ENCODE measurements at regions not wholly inside any gene's neighbourhood (a gene's known extent, or its start where the extent isn't known, plus 50 kb on each side); places are given as distances from the start of the nearest gene placed in this dataset.

- no peak for DNase-seq (ENCODE audit: extremely low read depth in 1 of 11, low read depth in 9 of 11, low spot score in 4 of 11)
Observed at GRCh38 chr21:41636636-41637630, 129.0 kb upstream of the TMPRSS2 start.

DNA sequence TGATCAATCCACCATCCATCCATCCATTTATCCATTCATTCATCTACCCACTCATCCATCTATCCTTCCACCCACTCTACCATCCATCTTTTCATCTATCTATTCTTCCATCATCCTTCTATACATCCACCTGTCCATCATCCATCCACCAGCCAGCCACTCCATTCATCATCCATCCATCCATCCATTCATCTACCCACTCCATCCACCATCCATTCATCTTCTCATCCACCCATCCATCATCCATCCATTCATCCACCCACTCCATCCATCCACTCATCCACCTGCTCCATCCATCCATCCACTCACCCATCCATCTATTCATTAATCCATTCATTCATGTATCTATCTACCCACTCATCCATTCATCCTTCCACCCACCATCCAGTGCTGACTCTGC, 127.9 kb upstream of the TMPRSS2 start:
- no peak for DNase-seq (ENCODE audit: extremely low read depth in 1 of 11, low read depth in 9 of 11, low spot score in 4 of 11)

DNA sequence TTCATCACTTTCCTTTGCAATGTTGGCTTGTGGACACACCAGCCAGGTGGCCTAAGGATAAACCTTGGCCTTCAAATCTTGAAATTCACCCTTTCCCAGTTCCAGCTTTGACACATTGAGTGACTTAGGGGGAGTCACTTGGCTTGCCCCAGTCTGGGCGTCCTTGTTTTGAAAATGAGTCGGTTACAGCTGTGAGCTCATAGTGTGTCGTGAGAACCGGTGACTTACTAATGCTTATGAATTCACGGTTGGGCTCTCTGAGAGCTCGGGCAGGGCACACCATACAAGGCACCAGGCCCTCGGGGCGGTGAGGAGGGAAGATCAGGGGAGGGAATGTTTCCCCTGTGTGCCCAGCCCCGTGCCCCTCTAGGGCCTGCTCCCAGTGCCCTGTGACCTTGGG, 126.9 kb upstream of the TMPRSS2 start:
- no peak for DNase-seq (ENCODE audit: extremely low read depth in 1 of 11, low read depth in 9 of 11, low spot score in 4 of 11)

DNA sequence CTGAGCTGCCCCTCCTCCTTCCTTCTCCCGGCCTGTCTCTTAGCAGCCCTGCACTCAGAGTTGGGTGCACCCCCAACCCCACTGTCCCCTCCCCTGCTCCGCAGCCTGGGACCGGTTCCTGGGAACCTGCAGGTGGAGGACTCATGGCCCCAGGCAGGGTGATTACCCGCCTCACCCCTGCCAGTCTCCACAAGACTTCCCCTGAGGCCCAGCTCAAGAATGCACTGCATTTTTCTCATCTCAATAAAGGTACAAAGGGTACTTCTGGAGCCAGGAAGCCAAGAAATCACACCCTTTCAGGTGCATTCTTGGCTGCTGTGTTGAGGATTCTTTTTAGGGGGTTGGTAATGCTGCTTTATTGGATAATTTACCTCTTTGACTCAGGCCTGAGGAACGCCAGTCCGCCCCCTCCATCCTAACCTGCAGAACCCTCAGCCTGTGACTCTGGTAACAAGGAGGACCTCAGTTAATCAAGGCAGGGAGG, 126.3 kb upstream of the TMPRSS2 start:
- DNase-seq (ENCODE audit: extremely low read depth in 1 of 11, low read depth in 9 of 11, low spot score in 4 of 11), result no peak

- no peak for DNase-seq (ENCODE audit: extremely low read depth in 1 of 11, low read depth in 9 of 11, low spot score in 4 of 11)
Observed at GRCh38 chr21:41633627-41634026, 125.7 kb upstream of the TMPRSS2 start.

DNA sequence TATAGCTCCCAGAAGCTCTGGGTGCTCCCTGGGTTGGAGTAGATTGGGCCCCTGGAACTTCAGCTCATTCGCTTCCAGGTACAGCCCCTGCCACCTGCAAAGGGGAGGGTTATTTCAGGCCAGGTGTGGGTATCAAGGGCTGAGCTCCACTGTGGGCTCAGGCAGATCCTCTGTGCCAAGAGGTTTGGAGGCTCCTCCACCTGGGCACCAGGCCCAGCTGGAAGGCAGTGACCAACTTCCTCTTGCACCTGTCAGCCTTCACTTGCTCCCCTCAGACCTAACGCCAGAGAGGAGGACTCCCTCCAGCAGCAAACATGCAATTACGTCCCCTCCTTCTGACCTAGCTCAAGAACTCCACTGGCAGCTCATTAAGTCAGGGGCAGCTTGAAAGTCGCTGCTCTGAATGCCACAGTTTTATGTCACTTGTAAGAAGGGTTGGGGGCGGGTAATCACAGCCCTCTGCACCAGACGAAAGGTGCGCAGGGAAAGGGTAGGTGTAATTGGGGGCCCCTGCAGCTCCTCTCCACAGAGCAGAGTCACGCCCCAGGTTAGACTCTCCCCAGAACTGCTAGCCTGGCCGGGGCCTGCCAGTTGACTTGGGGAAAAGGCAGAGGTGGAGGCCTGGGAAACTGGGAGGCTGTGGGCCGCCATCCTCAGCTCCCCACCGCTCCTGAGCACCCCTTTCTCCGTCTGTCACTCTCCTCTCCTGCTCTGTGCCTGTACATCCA, 125.0 kb upstream of the TMPRSS2 start:
- DNase-seq (ENCODE audit: extremely low read depth in 1 of 11, low read depth in 9 of 11, low spot score in 4 of 11), result no peak

GRCh38 chr21:41631564-41632461, 123.9 kb upstream of the TMPRSS2 start:
- no peak for DNase-seq (ENCODE audit: extremely low read depth in 1 of 11, low read depth in 9 of 11, low spot score in 4 of 11)

DNA sequence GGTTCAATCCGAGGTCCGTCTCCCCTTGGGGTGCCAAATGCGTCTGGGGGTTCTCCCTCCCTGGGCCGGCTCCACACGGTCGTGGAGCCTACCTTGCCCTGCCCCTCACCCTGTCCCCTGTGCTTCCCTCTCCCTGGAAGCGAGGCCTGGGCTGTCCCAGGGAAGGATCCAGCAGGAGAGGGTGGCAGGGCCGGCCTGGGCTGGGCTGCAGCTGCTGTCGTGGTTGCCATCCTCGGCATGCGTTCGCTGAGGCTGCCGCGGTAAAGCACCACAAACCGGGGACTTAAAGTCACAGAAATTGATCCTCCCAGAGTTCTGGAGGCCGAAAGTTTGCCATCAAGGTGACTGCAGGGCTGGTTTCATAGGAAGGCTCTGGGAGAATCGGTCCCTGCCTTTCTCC, 123.0 kb upstream of the TMPRSS2 start:
- no peak for DNase-seq (ENCODE audit: extremely low read depth in 1 of 11, low read depth in 9 of 11, low spot score in 4 of 11)

GRCh38 chr21:41630249-41630648, 122.3 kb upstream of the TMPRSS2 start:
- no peak for DNase-seq (ENCODE audit: extremely low read depth in 1 of 11, low read depth in 9 of 11, low spot score in 4 of 11)

GRCh38 chr21:41628256-41628655, 120.3 kb upstream of the TMPRSS2 start:
- DNase-seq (ENCODE audit: extremely low read depth in 1 of 11, low read depth in 9 of 11, low spot score in 4 of 11), result no peak

DNA sequence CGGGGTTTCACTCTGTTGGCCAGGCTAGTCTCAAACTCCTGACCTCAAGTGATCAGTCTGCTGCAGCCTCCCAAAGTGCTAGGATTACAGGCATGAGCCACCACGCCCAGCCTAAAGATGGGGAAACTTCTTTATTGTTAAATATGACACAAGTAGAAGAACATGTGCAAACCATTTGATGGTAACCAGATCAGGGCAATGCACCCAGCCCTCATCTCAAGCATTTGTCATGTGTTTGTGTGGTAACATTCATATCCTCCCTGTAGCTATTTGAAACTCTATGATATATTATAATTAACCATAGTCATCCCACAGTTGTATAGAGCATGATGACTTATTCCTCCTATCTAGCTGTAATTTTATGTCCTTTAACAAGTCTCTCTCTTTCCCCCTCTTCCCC, 119.5 kb upstream of the TMPRSS2 start:
- DNase-seq (ENCODE audit: extremely low read depth in 1 of 11, low read depth in 9 of 11, low spot score in 4 of 11), result no peak

- DNase-seq (ENCODE audit: extremely low read depth in 1 of 11, low read depth in 9 of 11, low spot score in 4 of 11), result no peak
Observed at GRCh38 chr21:41626021-41626420, 118.1 kb upstream of the TMPRSS2 start.

DNA sequence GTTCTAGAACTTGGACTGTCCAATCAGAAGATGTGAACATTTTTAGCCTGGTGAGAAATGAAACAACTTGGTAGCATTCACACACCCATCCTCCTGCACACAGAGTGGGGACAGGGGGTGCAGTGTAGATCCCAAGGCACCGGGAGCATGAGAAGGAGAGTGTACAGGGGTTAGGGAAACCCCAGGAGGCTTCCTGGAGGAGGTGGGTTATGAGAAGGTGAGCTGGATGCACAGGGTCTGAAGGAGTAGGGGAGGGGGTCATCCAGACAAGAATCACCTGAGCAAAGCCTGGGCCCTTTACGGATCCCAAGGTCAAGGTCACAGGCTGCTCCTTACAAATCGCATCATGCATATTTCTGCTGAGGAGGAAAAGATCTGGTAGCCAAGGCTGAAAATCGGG, 117.5 kb upstream of the TMPRSS2 start:
- no peak for DNase-seq (ENCODE audit: extremely low read depth in 1 of 11, low read depth in 9 of 11, low spot score in 4 of 11)

DNA sequence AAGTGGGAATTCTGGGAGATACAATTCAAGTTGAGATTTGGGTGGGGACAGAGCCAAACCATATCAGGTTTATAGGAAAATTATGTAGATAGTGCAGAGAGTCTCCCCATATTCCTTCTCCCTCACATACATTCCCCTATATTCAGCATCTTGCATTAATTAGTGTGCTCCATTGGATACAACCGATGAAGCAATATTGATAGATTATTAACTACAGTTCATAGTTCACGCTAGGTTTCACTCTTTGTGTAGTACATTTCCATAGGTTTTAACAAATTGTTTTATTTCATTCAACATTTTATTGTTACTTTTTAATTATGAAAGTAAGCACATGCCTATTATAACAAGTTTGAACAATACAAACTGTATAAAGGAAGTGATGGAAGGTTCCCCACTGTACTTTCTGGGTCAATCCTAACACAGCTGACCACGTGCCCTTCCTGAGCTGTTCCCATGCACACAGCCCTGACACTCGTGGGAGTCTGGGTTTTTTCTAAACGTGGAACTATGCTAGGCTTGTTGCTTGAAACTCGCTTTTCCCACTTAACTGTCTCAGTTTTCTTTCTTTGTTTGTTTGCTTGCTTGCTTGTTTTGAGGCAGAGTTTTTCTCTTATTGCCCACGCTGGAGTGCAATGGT, 116.8 kb upstream of the TMPRSS2 start:
- no peak for DNase-seq (ENCODE audit: extremely low read depth in 1 of 11, low read depth in 9 of 11, low spot score in 4 of 11)

GRCh38 chr21:41623945-41624344, 116.0 kb upstream of the TMPRSS2 start:
- DNase-seq (ENCODE audit: extremely low read depth in 1 of 11, low read depth in 9 of 11, low spot score in 4 of 11), result no peak

- DNase-seq (ENCODE audit: extremely low read depth in 1 of 11, low read depth in 9 of 11, low spot score in 4 of 11), result no peak
Observed at GRCh38 chr21:41622831-41623548, 115.0 kb upstream of the TMPRSS2 start.

GRCh38 chr21:41622201-41622600, 114.2 kb upstream of the TMPRSS2 start:
- DNase-seq (ENCODE audit: extremely low read depth in 1 of 11, low read depth in 9 of 11, low spot score in 4 of 11), result no peak

DNA sequence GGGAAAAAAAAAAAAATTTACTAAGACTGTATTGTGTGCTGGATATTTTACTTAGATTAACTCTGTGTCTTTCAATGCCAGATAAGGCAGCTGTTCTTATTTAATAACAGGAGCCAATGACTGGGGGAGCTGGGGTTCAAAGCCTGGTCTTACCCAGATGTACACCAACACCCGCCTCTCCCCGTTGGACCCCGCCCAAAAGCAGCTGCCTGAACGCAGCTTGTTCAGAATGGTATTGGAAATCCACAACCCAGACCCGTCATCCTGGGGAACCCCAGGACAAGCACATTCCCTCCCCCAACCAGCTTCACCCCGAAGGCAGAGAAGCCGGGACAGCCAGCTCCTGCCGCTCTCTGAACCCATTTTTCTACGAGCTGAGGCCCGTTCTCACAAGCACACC, 113.6 kb upstream of the TMPRSS2 start:
- no peak for DNase-seq (ENCODE audit: extremely low read depth in 1 of 11, low read depth in 9 of 11, low spot score in 4 of 11)

All from renal cortex interstitium (tissue), 11 donors.